Gastroesophageal sphincter (tissue), 4 donors: ENCODE measurements at regions not wholly inside any gene's neighbourhood (a gene's known extent, or its start where the extent isn't known, plus 50 kb on each side); places are given as distances from the start of the nearest gene placed in this dataset.

ENCODE experiments used
- ATAC-seq: fragments of 150-250 bp; one replicate; pipeline ENCODE4 v1.9.1; 2016; ENCODE audit warnings: mild to moderate bottlenecking, moderate library complexity
- H3K27ac ChIP-seq, 4 donors: fragments of 200-600 bp; sonication (generic) in 3 of 4; 1 replicate in 3 of 4; 2 replicates in 1 of 4; pipeline ENCODE4 v1.5.1; 2016 to 2019
- H3K27me3 ChIP-seq: fragments of 200-600 bp; sonication (generic); one replicate; pipeline ENCODE4 v1.5.1; 2019
- H3K36me3 ChIP-seq, 2 donors: fragments of 200-600 bp; sonication (generic); one replicate each; pipeline ENCODE4 v1.5.1; 2019; ENCODE audit warnings: control low read depth in 1 of 2
- H3K4me1 ChIP-seq, 3 donors: fragments of 200-600 bp; sonication (generic); 1 replicate in 2 of 3; 2 replicates in 1 of 3; pipeline ENCODE4 v1.5.1; 2016 to 2019; ENCODE audit warnings: control low read depth in 2 of 3
- H3K4me3 ChIP-seq, 2 donors: fragments of 200-600 bp; sonication (generic); one replicate each; pipeline ENCODE4 v1.5.1; 2019; ENCODE audit warnings: mild to moderate bottlenecking in 1 of 2, moderate library complexity in 1 of 2
- H3K9me3 ChIP-seq, 3 donors: fragments of 200-600 bp; sonication (generic); one replicate each; pipeline ENCODE4 v1.5.1; 2017 to 2019; ENCODE audit warnings: control low read depth in 2 of 3
- CTCF ChIP-seq, 4 experiments: fragments of 200-600 bp in 2 of 4; fragments of 450-650 bp in 2 of 4; sonication (generic) in 1 of 4; IDR thresholded peaks; one replicate each; pipeline ENCODE4 v1.5.1; 2017 to 2019; ENCODE audit warnings: antibody characterized with exemption in 4 of 4, mild to moderate bottlenecking in 2 of 4, moderate library complexity in 2 of 4
- EP300 ChIP-seq: sonication (generic); formaldehyde crosslinking; IDR thresholded peaks from one replicate; pipeline ENCODE4 v1.6.1; 2017; ENCODE audit warnings: antibody characterized with exemption, mild to moderate bottlenecking
- POLR2A ChIP-seq, 2 donors: fragments of 450-650 bp; IDR thresholded peaks; one replicate each; pipeline ENCODE4 v1.6.1; 2017; ENCODE audit warnings: antibody characterized with exemption in 2 of 2, mild to moderate bottlenecking in 2 of 2, moderate library complexity in 1 of 2
- POLR2AphosphoS5 ChIP-seq: sonication (generic); formaldehyde crosslinking; IDR thresholded peaks from one replicate; pipeline ENCODE4 v1.6.1; 2017; ENCODE audit warnings: antibody characterized with exemption
- WGBS, 2 donors: methylation state at CpG; one replicate each; pipeline ENCODE4 v1.1.5; 2018; ENCODE audit warnings: low coverage in 1 of 2; 5-methylcytosine and 5-hydroxymethylcytosine counted together

GRCh38 chr1:240712014-240712731, 100.2 kb upstream of the GREM2 start:
- no peaks in the 10 kb centered on the region for H3K9me3 ChIP-seq
- H3K27me3 ChIP-seq = no peaks in the 10 kb centered on the region
- no peak for TF ChIP-seq EP300
- no peak for TF ChIP-seq POLR2A (IDR thresholded peaks at IDR 0.05)
- TF ChIP-seq CTCF (IDR thresholded peaks at IDR 0.05) = no peak
- TF ChIP-seq POLR2AphosphoS5 = no peak
- H3K4me1 ChIP-seq = no peaks in the 10 kb centered on the region
- H3K27ac ChIP-seq = no peak overlapping the region
- 74 to 87% methylated on average over 6 to 7 of the region's 7 CpGs for WGBS, 2 donors
- H3K4me3 ChIP-seq = no peak overlapping the region
- no peak for ATAC-seq
- no peaks in the 10 kb centered on the region for H3K36me3 ChIP-seq

- WGBS, 2 donors = 86 to 98% methylated on average over 3 to 7 of the region's 9 CpGs
- ATAC-seq = no peak
- H3K27me3 ChIP-seq = no peaks in the 10 kb centered on the region
These were observed 99.1 kb upstream of the GREM2 start for GRCh38 chr1:240711020-240711419.

GRCh38 chr1:240709676-240710075, 97.7 kb upstream of the GREM2 start:
- peaks cover 0 to 13% (median 0%) of the 10 kb centered on the region in 3 donors for H3K4me1 ChIP-seq
- no peak overlapping the region for H3K4me3 ChIP-seq
- ATAC-seq = no peak
- 39 to 49% methylated on average over 4 to 6 of the region's 6 CpGs for WGBS, 2 donors
- no peaks in the 10 kb centered on the region for H3K9me3 ChIP-seq
- H3K36me3 ChIP-seq = no peaks in the 10 kb centered on the region
- no peak overlapping the region for H3K27ac ChIP-seq
- H3K27me3 ChIP-seq = no peaks in the 10 kb centered on the region
- no peak for TF ChIP-seq CTCF (IDR thresholded peaks at IDR 0.05)
- no peak for TF ChIP-seq EP300

More at GRCh38 chr1:240711020-240711419, 99.1 kb upstream of the GREM2 start:
- no peaks in the 10 kb centered on the region for H3K36me3 ChIP-seq
- TF ChIP-seq EP300 (no peak), POLR2AphosphoS5 (no peak), POLR2A (IDR thresholded peaks at IDR 0.05) (no peak), CTCF (IDR thresholded peaks at IDR 0.05) (no peak)
- H3K4me1 ChIP-seq = peaks cover 0 to 8% (median 0%) of the 10 kb centered on the region in 3 donors
- H3K9me3 ChIP-seq = no peaks in the 10 kb centered on the region
- H3K27ac ChIP-seq = no peak overlapping the region
- no peak overlapping the region for H3K4me3 ChIP-seq

GRCh38 chr1:240706150-240706935, 94.4 kb upstream of the GREM2 start:
- ATAC-seq = peak; percentile 31
- no peak overlapping the region for H3K4me3 ChIP-seq
- no peaks in the 10 kb centered on the region for H3K27me3 ChIP-seq
- no peaks in the 10 kb centered on the region for H3K36me3 ChIP-seq
- no peak overlapping the region for H3K27ac ChIP-seq
- no peaks in the 10 kb centered on the region for H3K9me3 ChIP-seq
- H3K4me1 ChIP-seq = peaks cover 0 to 13% (median 0%) of the 10 kb centered on the region in 3 donors
- no peak for TF ChIP-seq CTCF (IDR thresholded peaks at IDR 0.05)
- no peak for TF ChIP-seq POLR2AphosphoS5
- TF ChIP-seq POLR2A (IDR thresholded peaks at IDR 0.05) = no peak
- 30 to 42% methylated on average over 7 of the region's 7 CpGs for WGBS, 2 donors

- 32 to 36% methylated on average over 3 of the region's 3 CpGs for WGBS, 2 donors
- no peak for TF ChIP-seq CTCF (IDR thresholded peaks at IDR 0.05)
- TF ChIP-seq POLR2A (IDR thresholded peaks at IDR 0.05) = no peak
- TF ChIP-seq EP300 = no peak
- TF ChIP-seq POLR2AphosphoS5 = no peak
These were observed 93.6 kb upstream of the GREM2 start for GRCh38 chr1:240705579-240705978.

More at GRCh38 chr1:240705579-240705978, 93.6 kb upstream of the GREM2 start:
- Histone ChIP-seq H3K4me3 (no peak overlapping the region), H3K27ac (no peak overlapping the region), H3K36me3 (no peaks in the 10 kb centered on the region), H3K27me3 (no peaks in the 10 kb centered on the region), H3K9me3 (no peaks in the 10 kb centered on the region), H3K4me1 (peaks cover 0 to 13% (median 0%) of the 10 kb centered on the region in 3 donors)
- no peak for ATAC-seq
